ENCODE measurements at regions not wholly inside any gene's neighbourhood (a gene's known extent, or its start where the extent isn't known, plus 50 kb on each side); places are given as distances from the start of the nearest gene placed in this dataset.
A peak's percentile ranks its signal among the peaks of the same experiment; 100 is the strongest.

GRCh38 chr2:126586317-126586716 is 69.6 kb upstream of the GYPC start:
- intact Hi-C loops (cut with DNase I; ENCODE audit: low total_unique reads), result no loop called here
- no peaks in the 10 kb centered on the region for H3K9me3 ChIP-seq
- H3K27ac ChIP-seq, result peak overlapping the region; percentile 51 to 73 (median 66)
- DNase-seq (no peak), ATAC-seq (peak; percentile 74 to 87)
- H3K36me3 ChIP-seq, result no peaks in the 10 kb centered on the region
- H3K4me1 ChIP-seq, result no peaks in the 10 kb centered on the region
- no peaks in the 10 kb centered on the region for H3K27me3 ChIP-seq
- in situ Hi-C loops (cut with MboI; ENCODE audit: low sequenced_read_pairs in 4 of 4), result no loop called here
- TF ChIP-seq CTCF (IDR thresholded peaks at IDR 0.05 in 4 of 5, conservative IDR thresholded peaks at IDR 0.05 in 1 of 5) (no peak), POLR2A (IDR thresholded peaks at IDR 0.05) (no peak)
- H3K4me3 ChIP-seq, result no peak overlapping the region

GRCh38 chr2:126599062-126599461 is 56.9 kb upstream of the GYPC start:
- intact Hi-C loops (cut with DNase I; ENCODE audit: low total_unique reads), result no loop called here
- H3K9me3 ChIP-seq, result peaks cover 0 to 9% (median 0%) of the 10 kb centered on the region in 3 donors
- DNase-seq (no peak), ATAC-seq (no peak)
- no peaks in the 10 kb centered on the region for H3K36me3 ChIP-seq
- TF ChIP-seq CTCF (IDR thresholded peaks at IDR 0.05 in 4 of 5, conservative IDR thresholded peaks at IDR 0.05 in 1 of 5) (no peak), POLR2A (IDR thresholded peaks at IDR 0.05) (no peak)
- no peaks in the 10 kb centered on the region for H3K27me3 ChIP-seq
- no peak overlapping the region for H3K4me3 ChIP-seq
- no peak overlapping the region for H3K27ac ChIP-seq
- in situ Hi-C loops (cut with MboI; ENCODE audit: low sequenced_read_pairs in 4 of 4), result no loop called here
- peaks cover 10 to 13% of the 10 kb centered on the region in 2 donors for H3K4me1 ChIP-seq

- in situ Hi-C loops (cut with MboI; ENCODE audit: low sequenced_read_pairs in 4 of 4) (no loop called here), intact Hi-C loops (cut with DNase I; ENCODE audit: low total_unique reads) (no loop called here)
- Histone ChIP-seq H3K27me3 (no peaks in the 10 kb centered on the region), H3K4me1 (peaks cover 10 to 13% of the 10 kb centered on the region in 2 donors), H3K36me3 (no peaks in the 10 kb centered on the region), H3K27ac (no peak overlapping the region), H3K9me3 (peaks cover 0 to 13% (median 0%) of the 10 kb centered on the region in 3 donors), H3K4me3 (no peak overlapping the region)
- no peak for TF ChIP-seq POLR2A (IDR thresholded peaks at IDR 0.05)
- TF ChIP-seq CTCF (IDR thresholded peaks at IDR 0.05 in 4 of 5, conservative IDR thresholded peaks at IDR 0.05 in 1 of 5), result no peak
- DNase-seq (no peak), ATAC-seq (no peak)
These were observed 55.2 kb upstream of the GYPC start for GRCh38 chr2:126600742-126601141.

GRCh38 chr2:126602334-126602733 is 53.6 kb upstream of the GYPC start:
- peaks cover 0 to 13% (median 0%) of the 10 kb centered on the region in 3 donors for H3K9me3 ChIP-seq
- peaks cover 5 to 6% of the 10 kb centered on the region in 2 donors for H3K4me1 ChIP-seq
- DNase-seq (no peak), ATAC-seq (no peak)
- no peak overlapping the region for H3K4me3 ChIP-seq
- H3K36me3 ChIP-seq, result no peaks in the 10 kb centered on the region
- H3K27ac ChIP-seq, result no peak overlapping the region
- TF ChIP-seq POLR2A (IDR thresholded peaks at IDR 0.05) (no peak), CTCF (IDR thresholded peaks at IDR 0.05 in 4 of 5, conservative IDR thresholded peaks at IDR 0.05 in 1 of 5) (no peak)
- in situ Hi-C loops (cut with MboI; ENCODE audit: low sequenced_read_pairs in 4 of 4), result no loop called here
- H3K27me3 ChIP-seq, result no peaks in the 10 kb centered on the region
- intact Hi-C loops (cut with DNase I; ENCODE audit: low total_unique reads), result no loop called here

All from gastrocnemius medialis (tissue), 4 donors.